GM21423 (cell line): ENCODE measurements at regions not wholly inside any gene's neighbourhood (a gene's known extent, or its start where the extent isn't known, plus 50 kb on each side); places are given as distances from the start of the nearest gene placed in this dataset.

Experiments used
- ATAC-seq: cut with Tn5 transposase; IDR thresholded peaks from one replicate; pipeline ENCODE4 v1.9.1; 2021; ENCODE audit warnings: mild to moderate bottlenecking, moderate library complexity; ENCODE audit not compliant: unreplicated experiment

GRCh38 chr13:40206241-40207000, 460.0 kb downstream of the FOXO1 start:
- ATAC-seq: peak; percentile 51

- ATAC-seq: peak; percentile 62
Measured at GRCh38 chr13:40207001-40207478, 459.4 kb downstream of the FOXO1 start.

GRCh38 chr13:40208517-40208916, 457.9 kb downstream of the FOXO1 start:
- ATAC-seq: no peak

GRCh38 chr13:40210865-40211585, 455.4 kb downstream of the FOXO1 start:
- no peak for ATAC-seq

- no peak for ATAC-seq
Measured at GRCh38 chr13:40211586-40211968, 454.9 kb downstream of the FOXO1 start.

- ATAC-seq: no peak
Measured at GRCh38 chr13:40213779-40214178, 452.7 kb downstream of the FOXO1 start.

- ATAC-seq: no peak
Measured at GRCh38 chr13:40215311-40215710, 451.1 kb downstream of the FOXO1 start.

- ATAC-seq: no peak
Measured at GRCh38 chr13:40215747-40216146, 450.7 kb downstream of the FOXO1 start.

- no peak for ATAC-seq
Measured at GRCh38 chr13:40217675-40218074, 448.8 kb downstream of the FOXO1 start.

GRCh38 chr13:40220299-40220935, 446.0 kb downstream of the FOXO1 start:
- ATAC-seq: no peak

GRCh38 chr13:40221131-40221459, 445.3 kb downstream of the FOXO1 start:
- no peak for ATAC-seq

GRCh38 chr13:40221460-40222201, 444.8 kb downstream of the FOXO1 start:
- ATAC-seq: no peak

GRCh38 chr13:40223585-40223984, 442.9 kb downstream of the FOXO1 start:
- no peak for ATAC-seq

GRCh38 chr13:40228496-40228895, 437.9 kb downstream of the FOXO1 start:
- ATAC-seq: no peak

- no peak for ATAC-seq
Measured at GRCh38 chr13:40228990-40229389, 437.5 kb downstream of the FOXO1 start.

GRCh38 chr13:40230833-40231266, 435.6 kb downstream of the FOXO1 start:
- ATAC-seq: no peak

- ATAC-seq: no peak
Measured at GRCh38 chr13:40231311-40231710, 435.1 kb downstream of the FOXO1 start.

- ATAC-seq: no peak
Measured at GRCh38 chr13:40231751-40232150, 434.7 kb downstream of the FOXO1 start.

- no peak for ATAC-seq
Measured at GRCh38 chr13:40232311-40233040, 434.0 kb downstream of the FOXO1 start.

GRCh38 chr13:40233731-40234195, 432.7 kb downstream of the FOXO1 start:
- ATAC-seq: no peak
